Effector CD8-positive, alpha-beta T cell (primary cell): ENCODE measurements at regions not wholly inside any gene's neighbourhood (a gene's known extent, or its start where the extent isn't known, plus 50 kb on each side); places are given as distances from the start of the nearest gene placed in this dataset.

Experiments
- DNase-seq: peaks from one replicate; lab custom pipeline; 2025; lab: John Stamatoyannopoulos, UW

DNA sequence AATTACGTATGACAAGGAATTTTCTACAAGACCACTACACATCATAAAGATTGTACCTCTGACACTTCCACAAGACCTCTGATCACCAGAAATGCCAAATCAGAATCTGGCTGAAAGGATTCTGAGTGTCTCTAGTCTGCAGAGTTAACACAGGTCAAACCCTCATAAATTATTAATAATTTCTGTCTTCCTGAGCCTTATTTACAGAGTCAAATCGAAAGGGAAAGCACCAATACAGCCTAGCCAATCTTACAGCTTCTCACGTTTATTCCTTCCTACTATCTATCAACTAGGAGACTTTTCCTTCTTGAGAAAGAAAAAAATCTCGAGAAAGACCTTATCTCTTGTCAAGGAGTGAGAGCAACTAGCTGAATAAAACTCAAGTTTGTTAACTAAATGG, 2151.6 kb downstream of the MRPL39 start:
- DNase-seq: no peak

DNA sequence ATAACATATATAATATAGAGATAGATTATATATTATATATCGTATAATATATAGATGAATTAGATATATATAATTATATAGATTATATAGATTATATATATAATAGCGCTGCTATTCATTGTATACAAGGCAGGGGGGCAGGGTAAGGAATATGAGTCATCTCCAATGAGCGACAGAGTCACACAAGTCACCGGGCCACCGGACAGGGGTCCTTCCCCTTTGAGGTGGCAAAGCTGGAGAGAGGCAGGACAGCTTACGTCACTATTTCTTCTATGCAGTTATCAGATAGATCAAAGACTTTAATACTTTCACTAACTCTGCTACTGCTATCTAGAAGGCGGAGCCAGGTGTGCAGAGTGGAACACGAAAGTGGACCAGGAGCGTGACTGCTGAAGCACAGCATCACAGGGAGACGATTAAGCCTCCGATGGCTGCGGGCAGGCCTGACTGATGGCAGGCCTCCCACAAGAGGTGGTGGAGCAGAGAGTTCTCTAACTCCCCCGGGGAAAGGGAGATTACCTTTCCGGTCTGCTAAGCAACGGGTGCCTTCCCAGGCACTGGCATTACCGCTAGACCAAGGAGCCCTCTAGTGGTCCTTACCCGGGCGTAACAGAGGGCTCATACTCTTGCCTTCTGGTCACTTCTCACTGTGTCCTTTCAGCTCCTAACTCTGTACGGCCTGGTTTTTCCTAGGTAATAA, 2154.7 kb downstream of the MRPL39 start:
- no peak for DNase-seq

DNA sequence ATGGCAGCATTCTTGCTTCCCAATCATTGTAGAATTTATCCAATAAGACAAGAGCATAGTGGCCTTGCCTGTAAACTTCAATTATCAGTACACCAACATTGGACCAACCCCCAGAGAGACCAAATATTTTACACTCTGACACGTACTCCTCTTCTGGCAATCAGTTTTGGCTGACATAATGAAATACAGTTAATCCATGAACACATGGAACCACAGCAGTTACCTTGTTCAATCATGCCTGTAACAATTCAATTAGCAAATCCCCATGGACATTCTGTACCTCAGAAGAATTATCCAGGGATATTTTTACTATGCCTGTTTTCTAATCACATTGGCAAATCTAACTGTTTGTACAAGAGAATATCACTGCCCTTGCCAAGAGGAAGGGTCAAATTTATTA, 2162.0 kb downstream of the MRPL39 start:
- DNase-seq: no peak

DNA sequence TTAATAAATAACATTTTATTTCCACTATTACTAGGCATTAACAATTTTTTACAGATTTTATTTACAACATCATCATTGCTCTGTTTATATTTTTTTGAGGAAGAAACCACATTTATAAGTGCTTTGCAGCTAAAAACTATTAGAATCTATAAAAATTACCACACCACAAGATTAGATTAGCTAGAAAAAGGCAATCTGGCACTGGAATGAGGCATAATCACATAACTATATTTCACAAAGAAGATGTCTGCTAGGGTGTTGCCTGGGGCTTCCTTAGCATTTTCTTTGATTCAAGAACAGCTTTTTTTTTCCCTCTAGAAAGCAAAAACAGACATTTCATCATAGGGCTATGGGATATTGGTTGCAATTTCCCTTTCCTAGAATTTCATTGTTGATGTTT, 2169.2 kb downstream of the MRPL39 start:
- DNase-seq: no peak

DNA sequence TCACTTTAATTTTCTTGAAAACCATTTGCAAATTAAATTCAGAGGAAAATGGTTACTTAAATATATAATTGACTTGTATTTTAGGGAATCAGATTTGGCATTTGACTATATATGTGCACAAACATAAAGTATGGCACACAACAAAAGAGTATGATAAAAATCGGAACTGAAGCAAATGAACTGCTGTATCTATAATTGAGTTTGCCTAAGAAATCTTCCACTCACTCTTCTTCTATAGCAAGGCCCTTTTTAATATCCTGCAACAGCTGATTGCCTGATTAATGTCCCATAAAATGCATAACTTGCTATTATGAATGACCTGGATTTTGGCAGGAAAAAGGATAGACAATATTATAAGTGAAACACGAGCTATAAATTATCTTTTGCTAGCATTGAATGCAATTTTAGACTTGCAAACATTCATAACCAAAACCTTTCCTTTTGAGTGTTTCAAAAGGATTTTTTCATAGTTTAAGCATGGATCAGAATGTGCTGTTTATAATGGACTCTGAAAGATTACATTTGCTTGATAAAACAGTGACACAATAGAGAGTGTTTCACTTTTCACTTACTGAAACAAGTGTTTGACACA, 2204.3 kb downstream of the MRPL39 start:
- DNase-seq: no peak

DNA sequence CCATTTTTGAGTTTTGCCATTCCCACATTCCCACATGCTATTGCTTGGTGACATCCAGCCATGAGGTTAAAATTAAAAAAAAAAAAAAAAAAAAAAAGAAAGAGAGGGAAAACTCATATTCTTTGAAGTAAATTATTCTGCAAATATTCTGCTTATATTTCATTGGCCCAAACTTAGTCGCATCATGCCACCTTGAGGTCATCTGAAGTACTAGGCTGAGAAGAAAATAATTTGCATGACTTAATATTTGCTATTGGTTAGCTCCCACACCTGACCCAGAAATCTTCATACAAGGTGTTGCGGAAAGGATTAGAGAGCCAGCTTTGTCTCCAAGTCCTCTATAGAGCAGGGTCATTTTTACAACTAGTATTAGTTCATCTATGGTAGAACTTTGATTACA, 2206.0 kb downstream of the MRPL39 start:
- no peak for DNase-seq

DNA sequence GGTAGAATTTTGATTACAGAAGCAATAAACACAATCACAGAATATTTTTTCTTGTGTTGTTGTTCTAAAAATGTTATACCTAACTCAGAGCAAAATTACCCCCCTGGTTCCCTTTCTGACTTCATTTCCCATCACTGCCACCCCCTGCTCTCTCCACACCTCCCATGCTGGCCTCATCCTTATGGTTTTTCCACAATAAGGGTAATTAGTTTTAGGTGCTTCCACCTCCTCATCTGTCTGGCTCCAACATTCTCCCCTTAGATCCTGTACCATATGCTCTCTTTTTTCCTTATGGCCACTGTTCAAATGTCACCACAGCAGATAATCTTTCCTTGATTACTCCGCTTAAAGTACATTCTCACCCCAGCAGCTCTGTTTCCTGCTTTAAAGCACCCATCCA, 2208.6 kb downstream of the MRPL39 start:
- no peak for DNase-seq

DNA sequence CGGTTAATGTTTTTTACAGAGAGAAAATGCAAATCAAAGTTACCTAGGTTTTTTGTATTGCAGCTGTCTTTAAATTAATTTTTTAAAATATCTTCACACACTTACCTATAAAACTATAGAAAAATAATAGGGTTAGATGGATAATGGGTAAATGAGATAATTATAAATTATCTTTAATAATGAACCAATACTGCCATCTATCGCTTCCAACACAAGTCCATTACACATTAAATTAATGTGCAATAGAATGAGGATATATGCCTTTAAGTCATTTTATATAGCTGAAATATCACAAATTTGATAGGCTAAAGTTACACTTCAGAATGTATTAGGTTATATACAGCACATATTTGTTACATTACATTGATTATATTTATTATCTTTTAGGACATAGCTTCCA, 2212.8 kb downstream of the MRPL39 start:
- no peak for DNase-seq

DNA sequence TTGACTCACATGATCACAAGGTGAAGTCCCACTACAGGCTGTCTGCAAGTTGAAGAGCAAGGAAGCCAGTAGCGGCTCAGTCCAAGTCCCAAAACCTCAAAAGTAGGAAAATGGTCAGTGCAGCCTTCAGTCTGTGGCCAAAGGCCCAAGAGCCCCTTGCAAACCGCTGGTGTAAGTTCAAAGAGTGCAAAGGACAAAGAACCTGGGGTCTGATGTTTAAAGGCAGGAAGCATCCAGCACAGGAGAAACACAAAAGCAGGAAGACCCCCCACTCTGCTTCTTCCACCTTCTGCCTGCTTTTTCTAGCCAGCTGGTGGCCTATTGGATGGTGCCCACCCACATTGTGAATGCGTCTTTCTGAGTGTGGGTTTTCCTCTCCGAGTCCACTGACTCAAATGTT, 2222.6 kb downstream of the MRPL39 start:
- no peak for DNase-seq

DNA sequence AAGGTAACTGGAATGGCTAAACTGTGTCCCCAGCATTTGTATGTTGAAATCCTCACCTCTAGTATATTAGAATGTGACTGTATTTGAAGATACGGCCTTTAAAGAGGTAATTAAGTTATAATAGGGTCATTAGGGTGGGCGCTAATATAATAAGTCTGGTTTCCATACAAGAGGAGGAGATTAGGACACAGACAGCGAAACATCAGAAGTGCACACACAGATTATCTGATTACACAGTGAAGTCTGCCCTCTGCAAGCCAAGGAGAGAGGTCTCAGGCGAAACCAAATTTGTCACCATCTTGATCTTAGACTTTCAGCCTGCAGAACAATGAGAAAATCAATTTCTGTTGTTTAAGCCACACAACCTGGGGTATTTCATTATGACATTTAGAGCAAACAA, 2233.1 kb downstream of the MRPL39 start:
- no peak for DNase-seq

DNA sequence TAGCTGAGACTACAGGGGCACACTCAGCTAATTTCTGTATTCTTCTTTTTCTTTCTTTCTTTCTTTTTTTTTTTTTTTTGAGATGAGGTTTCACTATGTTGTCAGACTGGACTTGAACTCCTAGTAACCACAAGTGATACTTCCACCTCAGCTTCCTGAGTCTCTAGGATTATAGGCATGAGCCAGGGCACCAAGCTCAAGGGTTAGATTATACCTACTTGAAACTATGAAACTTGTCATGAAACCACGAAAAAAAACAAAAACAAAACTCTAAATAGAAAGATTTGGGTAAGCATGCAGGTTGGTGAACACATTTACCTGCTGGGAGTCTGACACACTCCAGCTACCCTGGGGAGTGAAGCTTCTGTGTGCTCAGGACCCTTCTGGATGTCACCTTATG, 2250.4 kb downstream of the MRPL39 start:
- no peak for DNase-seq

DNA sequence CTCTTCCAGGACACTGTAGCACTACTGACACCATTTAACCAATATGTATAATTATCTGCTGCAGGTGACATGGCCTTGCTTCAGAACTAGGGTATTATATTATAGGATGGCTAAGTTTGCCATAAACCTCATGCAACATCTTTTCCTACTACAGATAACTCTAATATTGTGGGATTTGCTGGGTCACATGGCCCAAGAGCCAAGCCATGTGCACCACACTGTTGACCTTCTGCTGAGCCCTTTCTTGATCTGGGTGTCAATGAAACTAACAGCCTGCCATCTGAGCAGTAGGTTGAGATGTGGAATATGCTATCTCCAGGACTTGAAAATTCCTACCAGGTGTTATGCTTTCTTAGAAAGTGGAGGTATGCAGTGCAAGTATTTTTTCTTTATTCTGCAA, 2291.1 kb downstream of the MRPL39 start:
- no peak for DNase-seq

DNA sequence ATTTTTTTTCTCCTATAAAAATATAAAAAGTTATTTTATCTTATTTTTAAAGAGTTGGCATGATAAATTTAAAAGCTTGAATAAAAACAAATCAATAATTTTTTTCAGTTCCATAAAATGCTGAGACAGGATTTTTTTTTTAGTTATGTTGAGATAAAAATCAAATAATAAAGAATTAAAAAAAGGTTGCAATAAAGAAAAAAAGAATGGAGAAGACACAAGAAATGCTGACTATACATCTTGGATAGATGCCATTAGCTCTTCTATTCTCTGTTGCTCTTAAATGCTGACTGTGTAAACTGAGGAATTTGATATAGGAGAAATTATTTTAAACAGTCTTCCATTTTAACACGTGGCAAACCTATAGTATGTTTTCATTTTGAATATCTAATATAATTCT, 2298.5 kb downstream of the MRPL39 start:
- no peak for DNase-seq

DNA sequence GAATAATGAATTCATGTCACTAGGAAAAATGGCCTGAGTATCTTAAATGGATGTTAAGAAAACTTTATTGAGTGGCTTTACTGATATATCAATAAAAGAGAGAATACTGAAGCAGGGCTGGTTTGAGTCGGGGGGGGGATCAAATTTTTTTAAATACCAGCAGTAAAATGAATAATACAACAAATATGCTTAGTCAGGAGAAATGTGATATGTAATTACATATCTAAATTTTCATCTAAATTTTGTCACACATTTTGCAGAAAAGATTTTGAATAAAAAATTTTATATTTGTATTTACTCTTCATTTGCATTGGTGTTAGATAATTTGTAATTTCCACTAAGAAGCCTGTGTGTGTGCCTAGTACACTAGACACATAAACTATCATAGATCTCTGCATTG, 2300.2 kb downstream of the MRPL39 start:
- no peak for DNase-seq

DNA sequence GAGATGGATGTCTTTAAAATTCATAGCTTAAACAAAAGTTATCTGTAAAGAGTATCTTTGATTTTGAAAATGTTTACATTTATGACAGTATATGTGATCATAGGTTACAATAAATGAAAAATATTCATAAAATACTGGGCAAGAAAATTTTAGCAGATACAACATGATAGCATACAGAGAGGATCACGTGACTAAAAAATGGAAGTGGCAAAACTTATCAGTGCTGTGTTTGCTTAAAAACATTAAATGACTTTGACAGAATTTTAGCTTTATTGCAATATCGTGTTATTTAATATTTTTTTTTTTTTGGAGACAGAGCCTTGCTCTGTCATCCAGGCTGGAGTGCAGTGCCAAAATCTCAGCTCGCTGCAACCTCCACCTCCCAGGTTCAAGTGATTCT, 2294.1 kb downstream of the NCAM2 start:
- DNase-seq: no peak

DNA sequence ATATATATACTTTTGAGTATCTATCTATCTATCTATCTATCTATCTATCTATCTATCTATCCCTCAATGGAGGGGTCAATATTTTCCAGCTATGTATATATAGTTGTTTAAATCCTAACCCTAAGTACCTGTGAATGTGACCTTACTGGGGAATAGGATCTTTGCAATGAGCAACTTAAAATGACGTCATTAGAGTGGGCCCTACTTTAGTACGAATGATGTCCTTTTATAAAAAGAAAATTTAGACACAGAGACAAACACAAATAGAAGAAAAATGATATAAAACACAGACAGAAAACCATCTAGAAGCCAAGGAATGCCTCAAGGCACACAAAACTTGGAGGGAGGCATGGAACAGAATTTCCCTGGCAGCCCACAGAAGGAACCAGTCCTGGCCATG, 2283.7 kb downstream of the NCAM2 start:
- no peak for DNase-seq

DNA sequence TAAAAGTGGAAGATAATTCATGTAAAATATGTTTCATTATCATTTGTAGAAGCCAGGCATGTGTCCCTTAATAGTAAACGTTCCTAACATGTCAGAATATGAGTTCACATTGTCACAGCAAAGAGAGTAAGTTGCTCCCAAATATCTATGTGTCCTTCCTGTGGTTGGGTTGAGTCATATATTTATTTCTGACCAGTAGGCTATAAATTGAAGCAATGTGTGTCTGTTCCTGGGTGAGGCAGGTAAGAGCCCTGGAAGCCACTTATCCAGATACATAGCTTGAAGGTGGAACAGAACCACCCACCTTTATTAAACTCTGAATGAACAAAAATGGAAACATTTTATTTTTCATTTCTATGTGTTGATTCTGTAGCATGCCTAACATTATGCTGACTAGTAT, 2251.6 kb downstream of the NCAM2 start:
- DNase-seq: no peak

DNA sequence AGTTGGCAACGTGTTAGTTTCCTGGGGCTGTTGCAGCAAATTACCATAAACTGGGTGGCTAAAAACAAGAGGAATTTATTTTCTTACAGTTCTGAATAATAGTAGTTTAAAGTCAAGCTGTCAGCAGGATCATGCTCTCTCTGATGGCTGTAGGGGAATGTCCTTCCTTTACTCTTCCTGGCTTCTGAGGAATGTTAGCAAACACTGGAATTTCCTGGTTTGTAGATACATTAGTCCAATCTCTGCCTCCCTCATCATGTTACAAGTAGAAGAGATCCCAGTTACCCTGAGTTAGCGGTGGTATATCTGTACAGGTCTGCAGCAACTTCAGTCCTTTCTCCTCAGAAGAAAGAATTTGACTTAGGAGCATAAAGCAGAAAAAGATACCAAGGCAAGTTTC, 2249.1 kb downstream of the NCAM2 start:
- DNase-seq: no peak

DNA sequence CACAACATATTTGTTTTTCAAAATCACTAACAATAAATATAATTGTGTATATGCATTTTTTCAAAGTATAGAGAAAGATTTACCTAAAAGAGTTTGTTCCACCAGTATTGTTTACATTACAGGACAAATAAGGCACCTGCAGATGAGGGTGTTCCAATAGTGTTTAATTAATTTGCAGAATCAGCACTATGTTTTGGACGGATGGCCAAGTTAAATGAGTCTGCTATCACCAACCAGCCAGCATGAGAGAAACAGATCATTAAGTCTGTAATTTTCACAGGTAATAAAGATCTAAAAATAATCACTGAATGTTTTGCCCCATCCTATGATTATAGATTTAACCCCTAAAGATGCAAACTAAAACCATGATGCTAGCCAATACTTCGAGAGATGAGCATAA, 2247.0 kb downstream of the NCAM2 start:
- DNase-seq: no peak

DNA sequence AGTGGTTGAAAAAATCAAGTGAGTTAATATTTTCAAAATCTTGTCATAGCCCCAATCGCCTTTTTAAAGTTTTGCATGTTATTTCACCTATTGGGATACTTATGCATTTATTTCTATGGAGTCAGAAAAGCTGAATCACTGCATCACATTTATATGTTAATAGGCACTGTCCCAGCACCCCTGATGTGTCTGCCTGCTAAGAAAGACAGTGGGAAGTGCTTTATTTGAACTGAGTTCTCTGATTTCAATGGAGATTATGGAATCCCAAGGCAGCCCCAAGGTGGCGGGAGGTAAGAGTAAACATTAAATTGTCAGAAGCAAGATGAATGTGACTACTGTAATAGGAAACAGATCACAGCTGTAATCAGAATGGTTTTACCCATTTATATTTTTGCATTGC, 2225.7 kb downstream of the NCAM2 start:
- no peak for DNase-seq

DNA sequence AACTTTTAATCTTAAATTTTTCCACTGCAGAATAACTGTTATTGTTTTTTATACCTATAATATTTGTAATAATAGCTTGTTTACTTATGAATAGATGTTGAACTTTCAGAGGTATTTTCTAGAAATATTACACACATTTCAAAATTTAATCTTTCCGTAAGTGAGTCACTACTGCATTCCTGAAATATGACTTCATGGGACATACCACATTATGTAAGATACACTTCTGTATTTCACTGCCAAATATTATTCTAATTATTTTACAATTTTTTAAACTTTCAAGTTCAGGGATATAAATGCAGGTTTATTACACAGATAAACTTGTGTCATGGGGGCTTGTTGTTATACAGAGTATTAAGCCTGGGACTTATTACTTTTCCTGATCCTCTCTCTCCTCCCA, 2220.5 kb downstream of the NCAM2 start:
- DNase-seq: no peak

DNA sequence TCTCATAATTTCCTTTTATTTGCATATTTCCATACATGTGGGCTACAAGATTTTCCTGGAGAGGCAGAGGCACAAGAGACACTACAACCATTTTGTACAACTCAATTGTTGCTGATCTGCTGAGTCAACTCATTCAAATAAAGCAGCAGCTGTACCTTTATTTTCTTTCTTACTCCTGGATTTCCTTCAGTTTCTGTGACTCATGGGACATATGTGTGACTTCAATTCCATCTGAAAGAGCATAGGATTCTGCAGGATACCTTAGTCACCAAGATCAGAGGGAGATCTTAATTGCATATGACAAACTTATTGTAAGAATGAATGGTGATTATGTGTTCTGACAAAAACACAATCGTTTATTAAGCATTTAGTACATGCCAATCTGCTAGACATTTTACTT, 2219.4 kb downstream of the NCAM2 start:
- no peak for DNase-seq

DNA sequence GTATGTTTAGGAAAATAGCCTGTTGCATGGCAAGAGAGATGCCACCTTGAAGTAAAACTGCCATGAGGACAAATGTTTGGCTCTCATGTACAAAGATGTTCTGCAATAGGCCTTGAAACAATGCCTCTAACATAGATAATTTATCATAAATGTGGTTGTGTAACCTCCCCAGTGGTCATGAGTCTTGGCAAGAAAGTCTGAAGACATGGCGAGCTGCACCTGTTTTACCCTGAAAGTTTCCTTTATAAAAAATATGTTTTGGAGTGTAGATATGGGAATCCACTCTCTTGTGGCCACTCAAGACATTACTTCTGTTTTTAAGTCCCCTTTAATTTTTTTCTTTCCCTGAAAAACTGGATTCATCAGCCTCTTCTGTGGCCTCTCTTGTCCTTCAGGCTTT, 2217.1 kb downstream of the NCAM2 start:
- DNase-seq: no peak
